H1 (cell line): ENCODE measurements at regions not wholly inside any gene's neighbourhood (a gene's known extent, or its start where the extent isn't known, plus 50 kb on each side); places are given as distances from the start of the nearest gene placed in this dataset.

Experiments
- BRCA1 ChIP-seq: IDR thresholded peaks from 2 replicates; pipeline ENCODE4 v1.6.1; 2012; ENCODE audit warnings: low read depth, low read length, improper control_type of control experiment
- FOSL1 ChIP-seq: IDR thresholded peaks from 2 replicates; pipeline ENCODE4 v1.6.1; 2011; ENCODE audit warnings: mild to moderate bottlenecking, low read depth, low read length, moderate library complexity; ENCODE audit not compliant: insufficient read depth
- KDM1A ChIP-seq: fragments of 200-600, 300-600 bp; sonication (generic); IDR thresholded peaks from 2 replicates; pipeline ENCODE4 v1.7.1; 2016; ENCODE audit warnings: mild to moderate bottlenecking, low read length, borderline replicate concordance
- POU5F1 ChIP-seq: IDR thresholded peaks from 2 replicates; pipeline ENCODE4 v1.6.1; 2011; ENCODE audit warnings: low read depth, mild to moderate bottlenecking, low read length, moderate library complexity
- SP4 ChIP-seq: IDR thresholded peaks from 2 replicates; pipeline ENCODE4 v1.6.1; 2012; ENCODE audit warnings: low read length, inconsistent platforms

DNA sequence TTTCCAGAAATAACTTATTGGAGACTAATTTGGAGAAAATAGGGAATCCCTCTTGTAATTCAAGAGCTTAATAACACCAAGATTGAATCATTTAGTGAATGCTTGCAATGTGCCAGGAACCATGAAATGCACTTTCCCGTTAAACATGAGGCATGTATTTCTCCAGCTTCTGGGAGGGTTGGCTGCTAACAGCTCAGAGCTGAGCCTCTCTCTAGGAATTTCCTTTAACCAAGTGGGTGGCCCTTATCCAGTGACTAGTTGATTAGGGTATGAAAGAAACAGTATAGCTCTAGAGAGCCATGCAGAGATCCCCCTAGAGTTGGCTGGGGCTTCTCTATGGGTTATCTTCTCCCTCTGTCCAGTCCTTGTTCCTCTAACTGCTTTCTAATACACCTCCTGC lies 356.4 kb upstream of the GOT2 start (continued):
- no peak for TF ChIP-seq FOSL1
- TF ChIP-seq POU5F1: no peak
- no peak for TF ChIP-seq KDM1A
- TF ChIP-seq SP4: no peak
- no peak for TF ChIP-seq BRCA1
